GM21381 (cell line): ENCODE measurements at regions not wholly inside any gene's neighbourhood (a gene's known extent, or its start where the extent isn't known, plus 50 kb on each side); places are given as distances from the start of the nearest gene placed in this dataset.

Source experiments
- ATAC-seq: cut with Tn5 transposase; IDR thresholded peaks from one replicate; pipeline ENCODE4 v1.9.1; 2021; ENCODE audit warnings: mild to moderate bottlenecking, moderate library complexity; ENCODE audit not compliant: unreplicated experiment

GRCh38 chr9:8095672-8096086 lies 296.1 kb upstream of the DMAC1 start:
- no peak for ATAC-seq

DNA sequence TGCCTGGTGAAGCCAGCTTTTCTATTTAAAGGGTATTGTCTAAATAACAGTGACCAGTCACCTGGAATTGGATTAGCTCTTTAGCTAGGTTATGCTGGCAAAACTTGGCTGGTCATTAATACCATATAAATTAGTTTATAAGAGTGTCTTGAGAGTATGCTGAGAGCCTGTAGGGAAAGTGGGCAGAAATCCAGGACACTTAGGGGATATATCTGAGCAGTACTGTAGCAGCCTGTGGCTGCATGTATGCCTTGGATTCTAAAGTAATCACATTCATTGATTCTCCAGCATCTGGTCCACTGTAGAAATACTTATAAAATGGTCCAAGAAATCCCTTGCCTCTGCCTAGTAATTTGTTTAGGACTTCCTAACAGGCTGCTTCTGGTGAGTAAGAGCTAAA lies 288.9 kb upstream of the DMAC1 start:
- no peak for ATAC-seq

DNA sequence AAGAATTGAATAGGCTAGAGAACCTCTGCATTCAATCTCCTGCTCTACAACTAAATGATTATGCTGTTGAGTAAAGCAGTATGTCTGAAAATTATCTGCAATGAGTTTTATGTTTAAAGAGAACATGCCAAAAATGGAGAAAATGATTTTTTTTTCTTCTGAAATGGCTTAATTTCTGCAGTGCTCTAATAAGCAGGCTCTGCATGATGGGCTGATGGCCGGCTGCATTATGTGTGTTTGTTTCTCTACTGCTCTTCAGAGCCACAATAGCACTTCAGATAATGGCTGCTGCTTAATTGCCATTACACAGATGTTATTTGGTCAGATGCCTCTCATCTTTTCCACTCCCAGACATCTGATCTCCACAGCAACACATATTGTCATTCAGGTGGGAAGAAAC lies 286.4 kb upstream of the DMAC1 start:
- ATAC-seq: no peak

GRCh38 chr9:8078641-8079140 lies 279.1 kb upstream of the DMAC1 start:
- no peak for ATAC-seq

DNA sequence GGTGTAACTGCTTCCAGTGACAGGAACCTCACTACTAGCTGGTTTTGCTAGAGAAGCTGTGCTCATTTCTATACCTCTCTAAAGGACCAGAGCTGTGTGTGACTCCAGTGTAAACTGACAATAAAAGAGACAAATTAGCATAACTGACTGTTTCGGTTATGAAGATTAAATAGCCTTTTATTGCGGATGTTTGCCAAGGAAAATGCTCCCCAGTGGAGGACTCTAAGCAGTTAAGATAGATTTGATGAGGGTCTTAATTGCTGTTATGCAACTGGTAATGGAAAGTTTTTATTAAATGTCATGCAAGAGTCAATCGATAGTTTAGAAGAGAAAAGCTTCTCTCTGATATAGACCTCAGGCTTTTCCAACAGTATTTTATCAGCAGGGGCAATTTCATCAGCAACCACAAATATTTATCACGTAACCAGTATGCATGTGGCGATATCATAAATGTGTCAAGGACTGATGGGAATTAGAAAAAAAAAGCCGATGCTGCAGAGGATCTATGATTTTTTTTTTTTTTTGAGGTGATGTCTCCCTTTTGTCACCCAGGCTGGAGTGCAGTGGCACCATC lies 275.2 kb upstream of the DMAC1 start:
- ATAC-seq: no peak

DNA sequence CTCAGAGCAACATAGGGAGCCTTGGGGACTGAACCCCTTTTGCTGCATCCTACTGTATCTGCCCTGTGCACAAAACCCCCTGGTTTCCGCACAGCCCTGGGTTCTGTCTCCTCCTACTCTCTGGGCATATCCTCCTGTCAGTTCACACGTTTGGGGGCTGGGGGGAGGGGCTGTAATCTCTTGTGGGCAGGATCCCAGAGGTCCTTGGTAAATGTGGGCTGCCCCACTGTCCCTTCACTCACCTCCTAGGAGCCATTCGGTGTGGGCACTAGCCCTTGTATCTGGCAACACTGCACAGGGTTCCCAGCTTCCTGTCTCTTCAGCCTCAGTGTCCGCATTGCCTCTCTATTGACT lies 271.8 kb upstream of the DMAC1 start:
- ATAC-seq: no peak

DNA sequence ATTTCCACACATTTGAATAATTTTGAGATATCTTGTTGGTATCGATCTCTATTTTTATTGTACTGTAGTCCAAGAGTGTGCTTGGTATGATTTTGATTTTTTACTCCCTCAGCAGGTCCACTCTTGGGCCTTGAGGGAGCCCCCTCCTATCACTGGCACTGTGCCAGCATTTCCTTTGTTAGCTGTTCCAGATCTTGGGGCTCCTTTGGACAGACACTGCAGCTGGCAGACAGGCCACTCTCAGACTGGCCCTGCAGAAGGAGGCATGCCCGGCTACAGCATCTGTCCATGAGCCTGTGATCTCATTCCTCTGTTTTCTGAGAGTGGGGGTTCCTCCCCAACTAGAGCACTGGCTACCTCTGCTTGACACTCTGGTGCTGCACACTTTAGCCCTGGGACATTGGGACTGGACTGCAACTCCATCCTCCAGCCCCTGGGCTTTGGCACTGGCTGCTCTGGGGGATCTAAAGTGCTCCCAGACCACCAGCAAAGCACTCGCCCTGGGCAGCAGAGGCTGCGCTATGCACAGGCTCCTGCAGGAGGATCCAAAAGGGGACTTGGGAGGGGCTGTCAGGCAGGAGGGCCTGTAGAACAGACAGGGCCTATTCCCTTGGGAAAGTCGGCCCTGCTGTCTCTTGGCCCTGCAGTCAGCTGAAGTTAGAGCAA lies 271.3 kb upstream of the DMAC1 start:
- ATAC-seq: no peak

GRCh38 chr9:8062459-8062858 lies 262.9 kb upstream of the DMAC1 start:
- no peak for ATAC-seq

DNA sequence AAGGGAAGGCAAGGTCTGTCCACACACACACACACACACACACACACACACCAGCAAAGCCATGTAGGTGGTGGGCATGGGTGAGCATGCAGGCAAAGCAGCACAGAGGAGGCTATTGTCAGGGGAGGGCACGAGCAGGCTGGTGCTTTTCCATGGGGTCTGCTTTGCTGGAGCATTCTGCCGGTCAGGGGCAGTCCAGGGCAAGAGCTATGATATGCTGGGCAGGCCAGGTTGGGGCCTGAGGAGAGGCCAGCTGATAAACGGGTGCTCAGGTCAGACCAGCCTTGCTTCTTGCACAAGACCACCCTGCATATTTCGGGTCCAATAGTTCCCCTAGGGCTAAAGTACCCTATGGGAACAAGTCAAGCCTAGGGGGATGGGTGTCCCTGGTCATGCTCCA lies 253.9 kb upstream of the DMAC1 start:
- no peak for ATAC-seq

DNA sequence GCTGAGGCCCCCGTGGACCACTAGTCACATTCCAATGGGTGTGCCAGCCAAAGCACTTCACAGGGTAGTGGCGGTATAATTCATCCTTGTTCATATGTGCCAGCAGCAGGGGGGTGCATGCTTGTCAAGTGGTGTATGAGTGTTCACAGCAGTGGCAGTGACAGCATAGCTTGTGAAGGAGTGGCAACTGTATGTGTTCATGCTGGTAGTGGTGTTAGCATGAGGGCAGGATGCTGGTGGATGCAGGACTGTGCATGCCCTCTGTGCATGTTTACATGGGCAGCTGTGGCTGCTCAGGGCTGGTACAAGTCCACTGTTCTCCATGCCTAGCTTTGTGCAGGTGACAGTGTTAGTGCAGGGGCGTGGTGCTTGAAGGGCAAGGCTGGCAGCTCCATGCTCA lies 253.4 kb upstream of the DMAC1 start:
- no peak for ATAC-seq

DNA sequence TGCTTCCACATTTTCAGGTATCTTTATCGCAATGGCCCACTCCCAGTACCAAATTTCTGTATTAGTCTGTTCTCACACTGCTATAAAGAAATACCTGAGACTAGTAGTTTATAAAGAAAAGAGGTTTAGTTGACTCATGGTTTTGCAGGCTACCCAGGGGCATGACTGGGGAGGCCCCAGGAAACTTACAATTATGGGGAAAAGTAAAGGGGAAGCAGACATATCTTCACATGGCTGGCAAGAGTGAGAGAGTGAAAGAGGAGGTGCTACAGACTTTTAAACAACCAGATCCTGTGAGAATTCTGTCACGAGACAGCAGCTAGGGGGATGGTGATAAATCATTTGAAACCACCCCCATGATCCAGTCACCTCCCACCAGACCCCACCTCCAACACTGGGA lies 238.2 kb upstream of the DMAC1 start:
- no peak for ATAC-seq

- ATAC-seq: no peak
Observed at GRCh38 chr9:8036914-8037524, 237.4 kb upstream of the DMAC1 start.

GRCh38 chr9:8033794-8034193 lies 234.2 kb upstream of the DMAC1 start:
- no peak for ATAC-seq

DNA sequence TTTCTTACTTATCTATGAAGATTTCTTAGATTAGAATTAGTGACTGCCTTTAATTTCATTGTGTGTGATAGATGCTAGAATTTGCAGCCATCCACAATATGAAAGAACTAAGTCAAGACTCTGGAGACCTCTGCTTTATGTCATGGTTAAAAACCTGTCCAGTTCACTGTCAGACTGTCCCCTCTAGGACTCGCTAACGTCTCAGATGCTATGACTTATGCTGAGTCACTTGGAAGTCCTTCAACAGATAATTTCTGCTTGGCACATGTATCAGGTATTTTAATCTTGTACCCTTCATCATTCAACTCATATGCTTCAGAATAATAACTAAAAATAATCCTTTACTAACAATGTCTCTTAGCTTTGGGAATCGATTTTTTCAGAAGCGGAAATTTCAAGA lies 230.5 kb upstream of the DMAC1 start:
- no peak for ATAC-seq

GRCh38 chr9:8027351-8027750 lies 227.8 kb upstream of the DMAC1 start:
- ATAC-seq: no peak

- ATAC-seq: no peak
Observed at GRCh38 chr9:8025551-8025950, 226.0 kb upstream of the DMAC1 start.

- no peak for ATAC-seq
Observed at GRCh38 chr9:8020186-8020585, 220.6 kb upstream of the DMAC1 start.

- ATAC-seq: no peak
Observed at GRCh38 chr9:8019636-8020035, 220.1 kb upstream of the DMAC1 start.

GRCh38 chr9:8014997-8015682 lies 215.6 kb upstream of the DMAC1 start:
- ATAC-seq: no peak

GRCh38 chr9:8012986-8013385 lies 213.4 kb upstream of the DMAC1 start:
- no peak for ATAC-seq

DNA sequence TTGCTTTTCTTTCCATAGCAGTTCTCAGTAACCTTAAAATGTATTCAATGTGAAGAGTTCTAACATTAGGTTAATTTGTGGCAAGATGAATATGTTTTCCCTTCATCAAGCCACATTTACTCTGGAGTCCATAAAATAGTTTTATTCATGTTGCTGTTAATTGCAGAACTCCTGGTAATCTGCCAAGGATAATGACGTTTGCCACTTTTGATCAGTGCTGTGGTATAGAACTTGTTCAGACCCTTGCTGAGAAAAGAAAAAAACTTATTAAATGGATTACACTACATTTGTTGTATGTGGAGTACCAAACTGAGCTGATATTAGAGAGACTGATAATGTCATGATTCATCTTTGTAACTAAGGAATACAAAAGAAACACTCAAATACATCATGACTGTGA lies 212.4 kb upstream of the DMAC1 start:
- ATAC-seq: no peak

DNA sequence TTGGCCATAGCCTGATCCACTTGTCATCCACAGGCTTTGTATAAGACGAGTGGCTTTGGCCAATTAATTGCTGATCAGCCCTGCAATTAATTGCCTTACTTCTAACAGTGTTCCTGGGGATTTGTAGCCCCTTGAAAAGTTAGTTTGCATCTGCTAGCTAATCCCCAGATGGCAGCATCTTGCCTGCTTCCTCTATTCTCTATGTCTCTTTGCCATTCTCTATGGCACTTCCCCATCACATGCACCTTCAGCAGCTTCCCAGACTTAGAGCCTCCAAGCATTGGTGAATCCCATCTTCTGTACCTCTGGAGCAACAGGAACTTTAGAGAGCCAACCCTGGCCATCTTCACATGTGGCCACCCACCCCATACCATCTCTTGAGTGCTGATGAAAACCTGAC lies 197.0 kb upstream of the DMAC1 start:
- ATAC-seq: no peak
